H1 (cell line): ENCODE measurements at regions not wholly inside any gene's neighbourhood (a gene's known extent, or its start where the extent isn't known, plus 50 kb on each side); places are given as distances from the start of the nearest gene placed in this dataset.

Experiments used
- CTCF ChIA-PET: fragments of 300-600 bp; sonication (Branson Sonifier 250); formaldehyde crosslinking; loops from one replicate; lab custom pipeline; 2021; ENCODE audit not compliant: partially characterized antibody; lab: Charles Lee
- POLR2A ChIA-PET: fragments of 300-600 bp; sonication (Branson Sonifier 250); formaldehyde crosslinking; loops from one replicate; lab custom pipeline; 2021; ENCODE audit warnings: inconsistent platforms; ENCODE audit not compliant: partially characterized antibody; lab: Charles Lee
- DNase-seq, 2 experiments: peaks; one replicate each; pipeline versions ENCODE4 v3.0.0 to v3.0.0-alpha.2; 2010 to 2022; ENCODE audit warnings: low spot score in 2 of 2, low read depth in 1 of 2, mixed read lengths in 1 of 2
- FAIRE-seq: peaks from 2 replicates; lab custom pipeline; 2011; peaks lifted over from hg19 to GRCh38; lab: Jason Lieb, UNC
- H2AFZ ChIP-seq: 2 replicates; pipeline ENCODE4 v1.8.1; 2012; ENCODE audit warnings: low read length, inconsistent platforms
- H2AK5ac ChIP-seq: 2 replicates; pipeline ENCODE4 v1.6.1; 2013; ENCODE audit warnings: low read depth, low read length
- H2BK120ac ChIP-seq: replicated peaks from 2 replicates; pipeline ENCODE3; 2013; ENCODE audit warnings: low read depth, low read length, inconsistent platforms
- H2BK12ac ChIP-seq: 2 replicates; pipeline ENCODE4 v1.6.1; 2013; ENCODE audit warnings: low read depth, low read length
- H2BK15ac ChIP-seq: 2 replicates; pipeline ENCODE4 v1.6.1; 2013; ENCODE audit warnings: low read length
- H2BK20ac ChIP-seq: 2 replicates; pipeline ENCODE4 v1.6.1; 2013; ENCODE audit warnings: low read length
- H2BK5ac ChIP-seq: 2 replicates; pipeline ENCODE4 v1.6.1; 2013; ENCODE audit warnings: low read depth, low read length
- H3K14ac ChIP-seq: 2 replicates; pipeline ENCODE4 v1.6.1; 2013; ENCODE audit warnings: inconsistent platforms; ENCODE audit not compliant: insufficient read length
- H3K18ac ChIP-seq: 2 replicates; pipeline ENCODE4 v1.6.1; 2013; ENCODE audit warnings: low read length; ENCODE audit errors: extremely low read depth
- H3K23ac ChIP-seq: 2 replicates; pipeline ENCODE4 v1.6.1; 2013; ENCODE audit warnings: inconsistent platforms; ENCODE audit not compliant: insufficient read length
- H3K23me2 ChIP-seq: 2 replicates; pipeline ENCODE4 v1.6.1; 2013; ENCODE audit warnings: low read depth, low read length
- H3K27ac ChIP-seq: 2 replicates; pipeline ENCODE4 v1.6.1; 2011; ENCODE audit warnings: low read depth, low read length, inconsistent platforms
- H3K27me3 ChIP-seq, 4 experiments: replicated peaks in 1 of 4; 1 replicate in 1 of 4; 2 replicates in 3 of 4; pipeline versions ENCODE4 v1.6.1 to v1.8.1; 2011 to 2013; ENCODE audit warnings: low read length in 3 of 4, mild to moderate bottlenecking in 3 of 4, inconsistent platforms in 2 of 4, mixed read lengths in 2 of 4, moderate library complexity in 1 of 4; ENCODE audit not compliant: control insufficient read depth in 3 of 4, insufficient read depth in 3 of 4; ENCODE audit errors: extremely low read depth in 1 of 4
- H3K36me3 ChIP-seq, 4 experiments: 2 replicates each; pipeline versions ENCODE4 v1.6.1 to v1.8.1; 2011 to 2013; ENCODE audit warnings: mild to moderate bottlenecking in 4 of 4, low read length in 3 of 4, moderate library complexity in 2 of 4, control low read depth in 1 of 4, inconsistent platforms in 1 of 4; ENCODE audit not compliant: insufficient read depth in 4 of 4, control insufficient read depth in 2 of 4
- H3K4ac ChIP-seq: replicated peaks from 2 replicates; pipeline ENCODE3; 2013; ENCODE audit warnings: low read length, low read depth, mixed read lengths, inconsistent platforms; ENCODE audit not compliant: insufficient read length
- H3K4me1 ChIP-seq, 4 experiments: replicated peaks in 1 of 4; 1 replicate in 1 of 4; 2 replicates in 3 of 4; pipeline versions ENCODE4 v1.6.1 to v1.8.1; 2011 to 2013; ENCODE audit warnings: low read length in 3 of 4, inconsistent platforms in 2 of 4, mixed read lengths in 1 of 4; ENCODE audit not compliant: insufficient read depth in 4 of 4, control insufficient read depth in 3 of 4
- H3K4me2 ChIP-seq, 2 experiments: 2 replicates each; pipeline versions ENCODE4 v1.6.1 to v1.8.1; 2011 to 2013; ENCODE audit warnings: low read depth in 2 of 2, low read length in 2 of 2, control low read depth in 1 of 2, inconsistent platforms in 1 of 2, mild to moderate bottlenecking in 1 of 2; ENCODE audit not compliant: insufficient read depth in 1 of 2
- H3K4me3 ChIP-seq, 4 experiments: fragments of 200-600, 300-600 bp in 1 of 4; sonication (generic), shearing (Covaris generic), sonication (Bioruptor Twin) in 1 of 4; 2 replicates each; pipeline versions ENCODE4 v1.5.1 to v1.8.1; 2011 to 2016; ENCODE audit warnings: low read length in 4 of 4, low read depth in 3 of 4, control low read depth in 2 of 4, inconsistent platforms in 2 of 4, mild to moderate bottlenecking in 2 of 4, mixed read lengths in 1 of 4, moderate library complexity in 1 of 4; ENCODE audit not compliant: insufficient read depth in 2 of 4; ENCODE audit errors: extremely low read depth in 1 of 4
- H3K56ac ChIP-seq: replicated peaks from 2 replicates; pipeline ENCODE3; 2013; ENCODE audit warnings: low read depth, mild to moderate bottlenecking, mixed read lengths, low read length, inconsistent platforms; ENCODE audit not compliant: insufficient read length
- H3K79me1 ChIP-seq: 2 replicates; pipeline ENCODE4 v1.6.1; 2013; ENCODE audit warnings: low read depth, low read length, control low read depth
- H3K79me2 ChIP-seq, 2 experiments: 2 replicates each; pipeline versions ENCODE4 v1.6.1 to v1.8.1; 2012 to 2013; ENCODE audit warnings: low read length in 2 of 2, mild to moderate bottlenecking in 2 of 2, inconsistent platforms in 1 of 2; ENCODE audit not compliant: insufficient read depth in 2 of 2, control insufficient read depth in 1 of 2
- H3K9ac ChIP-seq, 4 experiments: replicated peaks in 1 of 4; 1 replicate in 1 of 4; 2 replicates in 3 of 4; pipeline versions ENCODE4 v1.6.1 to v1.8.1; 2011 to 2013; ENCODE audit warnings: low read depth in 3 of 4, low read length in 3 of 4, control low read depth in 2 of 4, mild to moderate bottlenecking in 2 of 4, moderate library complexity in 2 of 4, inconsistent platforms in 1 of 4; ENCODE audit errors: extremely low read depth in 1 of 4
- H3K9me3 ChIP-seq, 2 experiments: 2 replicates each; pipeline versions ENCODE4 v1.6.1 to v1.8.1; 2012 to 2013; ENCODE audit warnings: mild to moderate bottlenecking in 2 of 2, moderate library complexity in 2 of 2, control low read depth in 1 of 2, inconsistent platforms in 1 of 2, low read depth in 1 of 2, low read length in 1 of 2, mixed read lengths in 1 of 2; ENCODE audit not compliant: insufficient read depth in 2 of 2
- H4K20me1 ChIP-seq, 2 experiments: replicated peaks in 1 of 2; 2 replicates each; pipeline versions ENCODE3 to v1.8.1; 2011 to 2013; ENCODE audit warnings: inconsistent platforms in 2 of 2, low read length in 2 of 2, mild to moderate bottlenecking in 1 of 2; ENCODE audit not compliant: insufficient read depth in 2 of 2, control insufficient read depth in 1 of 2
- H4K5ac ChIP-seq: 2 replicates; pipeline ENCODE4 v1.6.1; 2013; ENCODE audit warnings: low read length, low read depth, mixed read lengths, inconsistent platforms; ENCODE audit not compliant: insufficient read length
- H4K8ac ChIP-seq: 2 replicates; pipeline ENCODE4 v1.8.0; 2013; ENCODE audit warnings: mild to moderate bottlenecking, moderate library complexity, low read length, inconsistent platforms; ENCODE audit not compliant: insufficient read depth; ENCODE audit errors: extremely low read depth
- H4K91ac ChIP-seq: replicated peaks from 2 replicates; pipeline ENCODE3; 2013; ENCODE audit warnings: low read length, mixed read lengths, inconsistent platforms; ENCODE audit not compliant: insufficient read length
- CEBPB ChIP-seq: IDR thresholded peaks from 2 replicates; pipeline ENCODE4 v1.6.1; 2012; ENCODE audit warnings: low read depth, low read length
- CHD2 ChIP-seq: IDR thresholded peaks from 2 replicates; pipeline ENCODE4 v1.6.1; 2012; ENCODE audit warnings: low read length, improper control_type of control experiment
- CTBP2 ChIP-seq: IDR thresholded peaks from 2 replicates; pipeline ENCODE4 v1.7.0; 2011; ENCODE audit warnings: borderline replicate concordance, mild to moderate bottlenecking, moderate library complexity, mixed read lengths, low read length; ENCODE audit not compliant: insufficient read depth, insufficient read length
- HDAC2 ChIP-seq, 2 experiments: fragments of 300-600 bp in 1 of 2; sonication (generic) in 1 of 2; IDR thresholded peaks; 2 replicates each; pipeline ENCODE4 v1.6.1; 2011 to 2012; ENCODE audit warnings: low read depth in 2 of 2, low read length in 2 of 2, mild to moderate bottlenecking in 2 of 2, moderate library complexity in 2 of 2, borderline replicate concordance in 1 of 2, inconsistent platforms in 1 of 2
- HDAC6 ChIP-seq: IDR thresholded peaks from one replicate; pipeline ENCODE4 v1.7.1; 2012; ENCODE audit warnings: low read depth, mild to moderate bottlenecking, inconsistent platforms, low read length, moderate library complexity
- POU5F1 ChIP-seq: IDR thresholded peaks from 2 replicates; pipeline ENCODE4 v1.6.1; 2011; ENCODE audit warnings: low read depth, mild to moderate bottlenecking, low read length, moderate library complexity
- RFX5 ChIP-seq: IDR thresholded peaks from 2 replicates; pipeline ENCODE4 v1.6.1; 2011; ENCODE audit warnings: low read depth, low read length, improper control_type of control experiment, borderline replicate concordance
- SIX5 ChIP-seq: IDR thresholded peaks from 2 replicates; pipeline ENCODE4 v1.6.1; 2011; ENCODE audit warnings: mild to moderate bottlenecking, low read depth, low read length
- TAF1 ChIP-seq: IDR thresholded peaks from 2 replicates; pipeline ENCODE4 v1.6.1; 2011; ENCODE audit warnings: mild to moderate bottlenecking, low read depth, low read length
- WGBS, 2 experiments: shearing (Covaris generic) in 1 of 2; methylation state at CpG; one replicate each; pipeline versions ENCODE4 v1.1.6 to v1.1.7; 2013 to 2015; ENCODE audit warnings: low lambda C conversion rate in 2 of 2, mixed read lengths in 2 of 2, inconsistent platforms in 1 of 2, low coverage in 1 of 2, missing lambda C conversion rate in 1 of 2; ENCODE audit not compliant: insufficient replicate concordance in 2 of 2, insufficient coverage in 1 of 2, insufficient read length in 1 of 2; ENCODE audit errors: extremely low coverage in 1 of 2, missing lambda C conversion rate in 1 of 2; 5-methylcytosine and 5-hydroxymethylcytosine counted together
- TF ChIP-seq, protein P1 (sequence below): IDR thresholded peaks from 2 replicates; pipeline ENCODE4 v1.6.1; 2012; ENCODE audit warnings: low read length, inconsistent platforms
- TF ChIP-seq, protein P2 (sequence below): IDR thresholded peaks from 2 replicates; pipeline ENCODE4 v1.6.1; 2012; ENCODE audit warnings: inconsistent platforms

DNA sequence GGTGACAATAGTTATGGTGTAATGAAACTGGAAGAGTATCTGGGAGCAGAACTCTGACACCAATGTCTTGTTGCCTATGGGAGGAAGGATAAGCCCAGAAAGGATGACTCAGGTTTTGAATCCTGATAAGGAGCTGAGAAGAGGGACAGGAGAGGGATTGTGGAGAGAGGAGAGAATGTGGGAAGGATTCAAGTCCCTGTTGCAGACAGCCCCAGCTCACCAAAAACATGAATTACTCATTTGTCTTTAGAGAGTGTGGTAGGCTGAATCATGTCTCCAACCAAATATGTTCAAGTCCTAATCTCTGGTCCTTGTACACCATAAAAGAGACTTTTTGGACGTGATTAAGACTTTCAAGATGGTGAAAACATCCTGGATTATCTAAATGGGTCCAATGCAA, 206.9 kb upstream of the PHYHIPL start:
- Histone ChIP-seq H3K79me1 (no peaks in the 10 kb centered on the region), H3K9ac (no peak overlapping the region), H3K56ac (no peak overlapping the region), H2BK5ac (no peak overlapping the region), H3K9me3 (no peaks in the 10 kb centered on the region), H3K36me3 (no peaks in the 10 kb centered on the region), H4K91ac (no peak overlapping the region), H3K4me2 (no peak overlapping the region), H2AFZ (no peak overlapping the region), H2BK12ac (no peak overlapping the region), H3K4ac (no peak overlapping the region), H4K20me1 (no peaks in the 10 kb centered on the region), H2BK20ac (no peak overlapping the region), H3K4me1 (peaks cover 0 to 14% (median 6%) of the 10 kb centered on the region in 4 experiments; a peak in 5 of 7 replicates), H3K14ac (no peak overlapping the region), H3K27ac (no peak overlapping the region), H3K18ac (no peak overlapping the region), H2BK120ac (no peak overlapping the region), H3K4me3 (no peak overlapping the region), H2AK5ac (no peak overlapping the region), H3K23ac (no peak overlapping the region), H3K23me2 (peaks cover 3% of the 10 kb centered on the region; the same call in 1 of the 2 replicates), H4K5ac (no peak overlapping the region), H2BK15ac (no peak overlapping the region), H4K8ac (no peak overlapping the region), H3K27me3 (peaks cover 5 to 31% (median 23%) of the 10 kb centered on the region in 4 experiments), H3K79me2 (no peaks in the 10 kb centered on the region)
- ChIA-PET POLR2A (interaction anchor here (1.6 kb wide), 1 partner anchor 12 kb away, joined by 7 read pairs; no protein-coding TSS in a partner anchor), CTCF (interaction anchor here (1.9 kb wide), 1 partner anchor 13 kb away, joined by 5 read pairs; no protein-coding TSS in a partner anchor)
- no peak for FAIRE-seq
- DNase-seq: no peak
- 85% methylated on average over 1 of the region's 1 CpG; no CpG with 5 or more reads in 1 of the 2 experiments for WGBS, 2 experiments
- TF ChIP-seq POU5F1 (no peak), TAF1 (no peak), CTBP2 (no peak), CHD2 (no peak), HDAC2 (IDR thresholded peaks at IDR 0.05; ENCODE audit: borderline replicate concordance in 1 of 2, low read depth in 2 of 2, low read length in 2 of 2) (no peak), HDAC6 (no peak), SIX5 (no peak), RFX5 (no peak), CEBPB (no peak)
- TF ChIP-seq, protein P1, sequence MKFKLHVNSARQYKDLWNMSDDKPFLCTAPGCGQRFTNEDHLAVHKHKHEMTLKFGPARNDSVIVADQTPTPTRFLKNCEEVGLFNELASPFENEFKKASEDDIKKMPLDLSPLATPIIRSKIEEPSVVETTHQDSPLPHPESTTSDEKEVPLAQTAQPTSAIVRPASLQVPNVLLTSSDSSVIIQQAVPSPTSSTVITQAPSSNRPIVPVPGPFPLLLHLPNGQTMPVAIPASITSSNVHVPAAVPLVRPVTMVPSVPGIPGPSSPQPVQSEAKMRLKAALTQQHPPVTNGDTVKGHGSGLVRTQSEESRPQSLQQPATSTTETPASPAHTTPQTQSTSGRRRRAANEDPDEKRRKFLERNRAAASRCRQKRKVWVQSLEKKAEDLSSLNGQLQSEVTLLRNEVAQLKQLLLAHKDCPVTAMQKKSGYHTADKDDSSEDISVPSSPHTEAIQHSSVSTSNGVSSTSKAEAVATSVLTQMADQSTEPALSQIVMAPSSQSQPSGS: no peak
- TF ChIP-seq, protein P2, sequence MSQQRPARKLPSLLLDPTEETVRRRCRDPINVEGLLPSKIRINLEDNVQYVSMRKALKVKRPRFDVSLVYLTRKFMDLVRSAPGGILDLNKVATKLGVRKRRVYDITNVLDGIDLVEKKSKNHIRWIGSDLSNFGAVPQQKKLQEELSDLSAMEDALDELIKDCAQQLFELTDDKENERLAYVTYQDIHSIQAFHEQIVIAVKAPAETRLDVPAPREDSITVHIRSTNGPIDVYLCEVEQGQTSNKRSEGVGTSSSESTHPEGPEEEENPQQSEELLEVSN: no peak
